ENCODE measurements at regions not wholly inside any gene's neighbourhood (a gene's known extent, or its start where the extent isn't known, plus 50 kb on each side); places are given as distances from the start of the nearest gene placed in this dataset.

- no peaks in the 10 kb centered on the region for H3K27me3 ChIP-seq (ENCODE audit: low read depth)
- H3K4me1 ChIP-seq = no peaks in the 10 kb centered on the region
- H3K4me3 ChIP-seq = no peak overlapping the region
- no peak for DNase-seq
- H3K9me3 ChIP-seq (replicated peaks) = no peaks in the 10 kb centered on the region
- TF ChIP-seq CTCF (IDR thresholded peaks at IDR 0.05; ENCODE audit: borderline replicate concordance) = no peak
- intact Hi-C loops (cut with micrococcal nuclease) = no loop called here
- H3K36me3 ChIP-seq = no peaks in the 10 kb centered on the region
- H3K27ac ChIP-seq (replicated peaks) = no peak overlapping the region
These were observed 306.5 kb upstream of the TMTC1 start for GRCh38 chr12:30090258-30090657.

- Histone ChIP-seq H3K36me3 (no peaks in the 10 kb centered on the region), H3K27ac (replicated peaks) (no peak overlapping the region), H3K9me3 (replicated peaks) (no peaks in the 10 kb centered on the region), H3K27me3 (ENCODE audit: low read depth) (no peaks in the 10 kb centered on the region), H3K4me1 (no peaks in the 10 kb centered on the region), H3K4me3 (no peak overlapping the region)
- no peak for DNase-seq
- TF ChIP-seq CTCF (IDR thresholded peaks at IDR 0.05; ENCODE audit: borderline replicate concordance) = no peak
- intact Hi-C loops (cut with micrococcal nuclease) = no loop called here
These were observed 304.7 kb upstream of the TMTC1 start for GRCh38 chr12:30088259-30088995.

- H3K4me3 ChIP-seq = no peak overlapping the region
These were observed 298.6 kb upstream of the TMTC1 start for GRCh38 chr12:30082381-30082780.

GRCh38 chr12:30074916-30075315 lies 291.2 kb upstream of the TMTC1 start:
- no peaks in the 10 kb centered on the region for H3K27me3 ChIP-seq (ENCODE audit: low read depth)
- H3K4me3 ChIP-seq = no peak overlapping the region
- H3K27ac ChIP-seq (replicated peaks) = no peak overlapping the region
- no peaks in the 10 kb centered on the region for H3K36me3 ChIP-seq
- intact Hi-C loops (cut with micrococcal nuclease) = no loop called here
- no peak for TF ChIP-seq CTCF (IDR thresholded peaks at IDR 0.05; ENCODE audit: borderline replicate concordance)
- H3K4me1 ChIP-seq = no peaks in the 10 kb centered on the region
- DNase-seq = no peak
- H3K9me3 ChIP-seq (replicated peaks) = no peaks in the 10 kb centered on the region

More at GRCh38 chr12:30082381-30082780, 298.6 kb upstream of the TMTC1 start:
- intact Hi-C loops (cut with micrococcal nuclease) = no loop called here
- Histone ChIP-seq H3K4me1 (no peaks in the 10 kb centered on the region), H3K36me3 (no peaks in the 10 kb centered on the region), H3K27me3 (ENCODE audit: low read depth) (no peaks in the 10 kb centered on the region), H3K27ac (replicated peaks) (no peak overlapping the region), H3K9me3 (replicated peaks) (no peaks in the 10 kb centered on the region)
- DNase-seq = no peak
- no peak for TF ChIP-seq CTCF (IDR thresholded peaks at IDR 0.05; ENCODE audit: borderline replicate concordance)

GRCh38 chr12:30072824-30073223 lies 289.1 kb upstream of the TMTC1 start:
- no peak for DNase-seq
- no peak overlapping the region for H3K4me3 ChIP-seq
- H3K27ac ChIP-seq (replicated peaks) = no peak overlapping the region
- peaks cover 5% of the 10 kb centered on the region for H3K9me3 ChIP-seq (replicated peaks)
- no peaks in the 10 kb centered on the region for H3K36me3 ChIP-seq
- no peak for TF ChIP-seq CTCF (IDR thresholded peaks at IDR 0.05; ENCODE audit: borderline replicate concordance)
- no peaks in the 10 kb centered on the region for H3K27me3 ChIP-seq (ENCODE audit: low read depth)
- no peaks in the 10 kb centered on the region for H3K4me1 ChIP-seq
- intact Hi-C loops (cut with micrococcal nuclease) = no loop called here
